Loucy (cell line): ENCODE measurements at regions not wholly inside any gene's neighbourhood (a gene's known extent, or its start where the extent isn't known, plus 50 kb on each side); places are given as distances from the start of the nearest gene placed in this dataset.

ENCODE experiments used
- CTCF ChIP-seq: fragments of 200-600 bp; sonication (generic); conservative IDR thresholded peaks from 2 replicates; pipeline ENCODE4 v1.5.1; 2014; ENCODE audit warnings: mild to moderate bottlenecking, antibody characterized with exemption, low read length
- EZH2phosphoT487 ChIP-seq: fragments of 200-600 bp; IDR thresholded peaks from 2 replicates; pipeline ENCODE4 v1.6.1; 2018; ENCODE audit warnings: antibody characterized with exemption, mild to moderate bottlenecking, moderate library complexity, borderline replicate concordance

GRCh38 chr3:59326246-59327024 is 276.6 kb upstream of the CFAP20DC start:
- TF ChIP-seq CTCF (peak; percentile 59), EZH2phosphoT487 (no peak)
